H9 (cell line): ENCODE measurements at regions not wholly inside any gene's neighbourhood (a gene's known extent, or its start where the extent isn't known, plus 50 kb on each side); places are given as distances from the start of the nearest gene placed in this dataset.

Experiments
- DNase-seq: peaks from one replicate; pipeline ENCODE4 v3.0.0-alpha.2; 2017
- H2AFZ ChIP-seq: one replicate; pipeline ENCODE4 v1.6.1; 2013; ENCODE audit warnings: mild to moderate bottlenecking, low read length, control low read depth, moderate library complexity
- H2AK5ac ChIP-seq: 2 replicates; pipeline ENCODE4 v1.6.1; 2013; ENCODE audit warnings: low read length, control low read depth, mixed read lengths; ENCODE audit not compliant: insufficient read length
- H2BK120ac ChIP-seq: one replicate; pipeline ENCODE4 v1.6.1; 2013; ENCODE audit warnings: low read depth, mild to moderate bottlenecking, low read length, control low read depth, inconsistent platforms; ENCODE audit not compliant: poor library complexity, severe bottlenecking
- H2BK12ac ChIP-seq: 2 replicates; pipeline ENCODE4 v1.6.1; 2013; ENCODE audit warnings: low read length, control low read depth, mixed read lengths, low read depth; ENCODE audit not compliant: insufficient read length
- H2BK15ac ChIP-seq: 2 replicates; pipeline ENCODE4 v1.6.1; 2013; ENCODE audit warnings: low read depth, low read length, control low read depth
- H2BK20ac ChIP-seq: one replicate; pipeline ENCODE4 v1.6.1; 2013; ENCODE audit warnings: low read depth, mild to moderate bottlenecking, low read length, control low read depth, inconsistent platforms; ENCODE audit not compliant: poor library complexity, severe bottlenecking
- H2BK5ac ChIP-seq: 2 replicates; pipeline ENCODE4 v1.6.1; 2013; ENCODE audit warnings: low read length, control low read depth, mixed read lengths; ENCODE audit not compliant: insufficient read length
- H3K14ac ChIP-seq: 2 replicates; pipeline ENCODE4 v1.6.1; 2013; ENCODE audit warnings: low read length, control low read depth; ENCODE audit not compliant: insufficient read depth
- H3K18ac ChIP-seq: 2 replicates; pipeline ENCODE4 v1.6.1; 2013; ENCODE audit warnings: low read depth, mild to moderate bottlenecking, mixed read lengths, low read length, control low read depth; ENCODE audit not compliant: insufficient read length
- H3K23ac ChIP-seq: 2 replicates; pipeline ENCODE4 v1.6.1; 2013; ENCODE audit warnings: low read length, control low read depth, mixed read lengths, low read depth; ENCODE audit not compliant: insufficient read length
- H3K23me2 ChIP-seq: 2 replicates; pipeline ENCODE4 v1.6.1; 2013; ENCODE audit warnings: low read depth, mild to moderate bottlenecking, mixed read lengths, low read length, control low read depth; ENCODE audit not compliant: insufficient read length, poor library complexity, severe bottlenecking
- H3K27ac ChIP-seq: 2 replicates; pipeline ENCODE4 v1.5.1; 2013; ENCODE audit warnings: low read length, control low read depth, mixed read lengths, low read depth; ENCODE audit not compliant: insufficient read length
- H3K27me3 ChIP-seq: 2 replicates; pipeline ENCODE4 v1.6.1; 2013; ENCODE audit warnings: low read length, control low read depth, inconsistent platforms; ENCODE audit not compliant: insufficient read depth
- H3K4ac ChIP-seq: 2 replicates; pipeline ENCODE4 v1.6.1; 2013; ENCODE audit warnings: low read depth, mild to moderate bottlenecking, control low read depth, inconsistent platforms, low read length, moderate library complexity
- H3K4me1 ChIP-seq: 2 replicates; pipeline ENCODE4 v1.6.1; 2013; ENCODE audit warnings: low read length, control low read depth, inconsistent platforms; ENCODE audit not compliant: insufficient read depth
- H3K4me2 ChIP-seq: 2 replicates; pipeline ENCODE4 v1.6.1; 2013; ENCODE audit warnings: low read length, control low read depth, mixed read lengths; ENCODE audit not compliant: insufficient read length, insufficient read depth
- H3K56ac ChIP-seq: 2 replicates; pipeline ENCODE4 v1.6.1; 2013; ENCODE audit warnings: low read depth, mild to moderate bottlenecking, mixed read lengths, low read length, control low read depth; ENCODE audit not compliant: insufficient read length
- H3K79me1 ChIP-seq: 2 replicates; pipeline ENCODE4 v1.6.1; 2013; ENCODE audit warnings: low read depth, mild to moderate bottlenecking, moderate library complexity, low read length, control low read depth, inconsistent platforms; ENCODE audit not compliant: insufficient read depth, poor library complexity, severe bottlenecking
- H3K79me2 ChIP-seq: 2 replicates; pipeline ENCODE4 v1.6.1; 2013; ENCODE audit warnings: low read length, control low read depth, inconsistent platforms; ENCODE audit not compliant: insufficient read depth
- H3K9ac ChIP-seq: 2 replicates; pipeline ENCODE4 v1.6.1; 2013; ENCODE audit warnings: low read length, control low read depth, mixed read lengths; ENCODE audit not compliant: insufficient read length; ENCODE audit errors: extremely low read depth
- H3K9me3 ChIP-seq: one replicate; pipeline ENCODE4 v1.6.1; 2013; ENCODE audit warnings: low read depth, low read length, inconsistent platforms; ENCODE audit not compliant: control insufficient read depth
- H3T11ph ChIP-seq: one replicate; pipeline ENCODE4 v1.6.1; 2013; ENCODE audit warnings: mild to moderate bottlenecking, low read length, control low read depth, inconsistent platforms
- H4K20me1 ChIP-seq: one replicate; pipeline ENCODE4 v1.6.1; 2013; ENCODE audit not compliant: control insufficient read depth, insufficient read length, insufficient read depth
- H4K5ac ChIP-seq: 2 replicates; pipeline ENCODE4 v1.6.1; 2013; ENCODE audit warnings: low read depth, mild to moderate bottlenecking, mixed read lengths, low read length, control low read depth; ENCODE audit not compliant: insufficient read length
- H4K8ac ChIP-seq: replicated peaks from 2 replicates; pipeline ENCODE4 v1.6.1; 2013; ENCODE audit warnings: low read length, control low read depth, mixed read lengths, low read depth; ENCODE audit not compliant: insufficient read length
- H4K91ac ChIP-seq: 2 replicates; pipeline ENCODE4 v1.6.1; 2013; ENCODE audit warnings: low read depth, mild to moderate bottlenecking, moderate library complexity, mixed read lengths, low read length, control low read depth; ENCODE audit not compliant: insufficient read length
- H3K27ac Mint-ChIP-seq, 3 experiments: 2 replicates in 2 of 3; 3 replicates in 1 of 3; pipeline ENCODE4 v1.8.0; 2020 to 2021; ENCODE audit warnings: mixed read lengths in 3 of 3, mild to moderate bottlenecking in 1 of 3, moderate library complexity in 1 of 3
- H3K27me3 Mint-ChIP-seq: 2 replicates; pipeline ENCODE4 v1.8.0; 2021; ENCODE audit warnings: low read depth, mild to moderate bottlenecking, moderate library complexity, mixed read lengths
- H3K36me3 Mint-ChIP-seq, 3 experiments: 2 replicates in 2 of 3; 3 replicates in 1 of 3; pipeline ENCODE4 v1.8.0; 2020 to 2021; ENCODE audit warnings: low read depth in 3 of 3, mixed read lengths in 3 of 3; ENCODE audit not compliant: insufficient read depth in 1 of 3
- H3K4me1 Mint-ChIP-seq, 2 experiments: 2 replicates each; pipeline ENCODE4 v1.8.0; 2020; ENCODE audit warnings: mixed read lengths in 2 of 2
- H3K4me3 Mint-ChIP-seq, 2 experiments: 2 replicates in 1 of 2; 3 replicates in 1 of 2; pipeline ENCODE4 v1.8.0; 2020 to 2021; ENCODE audit warnings: mild to moderate bottlenecking in 2 of 2, mixed read lengths in 2 of 2, moderate library complexity in 1 of 2
- H3K9me3 Mint-ChIP-seq, 2 experiments: 2 replicates in 1 of 2; 3 replicates in 1 of 2; pipeline ENCODE4 v1.8.0; 2020; ENCODE audit warnings: mild to moderate bottlenecking in 2 of 2, mixed read lengths in 2 of 2, moderate library complexity in 1 of 2
- WGBS: extraction: QIAGEN DNeasy Blood & Tissue Kit; methylation state at CpG from one replicate; pipeline ENCODE4 v1.1.7; 2013; ENCODE audit warnings: missing lambda C conversion rate, low lambda C conversion rate, mixed read lengths; ENCODE audit not compliant: insufficient read length; ENCODE audit errors: extremely low coverage; 5-methylcytosine and 5-hydroxymethylcytosine counted together
- TF ChIP-seq, protein P1 (sequence below): fragments of 200-600 bp; sonication (generic); conservative IDR thresholded peaks from 3 replicates; pipeline ENCODE4 v1.8.0; 2021; ENCODE audit warnings: antibody characterized with exemption, mild to moderate bottlenecking

DNA sequence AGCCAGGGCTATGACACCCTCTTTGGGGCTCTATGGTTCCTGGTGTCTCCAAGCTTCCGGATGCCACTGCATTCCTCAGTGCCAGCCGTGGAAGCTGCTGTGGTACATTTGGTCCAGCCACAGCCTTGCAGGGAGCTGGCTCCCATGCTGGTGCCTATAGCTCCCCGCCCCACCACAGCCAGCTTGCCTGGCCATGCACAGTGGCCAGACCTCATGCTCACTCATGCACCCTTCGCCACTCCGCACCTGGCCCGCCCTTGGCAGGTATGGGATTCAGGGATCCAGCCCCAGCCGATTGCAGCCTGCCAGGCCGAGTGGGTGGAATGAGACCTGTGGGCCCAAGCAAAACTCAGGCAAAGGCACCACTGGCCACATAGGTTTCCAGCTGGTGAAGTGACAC, 354.8 kb downstream of the GRIA2 start:
- Histone ChIP-seq H4K91ac (no peak overlapping the region), H2BK20ac (no peak overlapping the region), H2BK120ac (no peak overlapping the region), H3K56ac (no peak overlapping the region), H2BK12ac (no peak overlapping the region), H3K18ac (no peak overlapping the region), H3K9me3 (no peaks in the 10 kb centered on the region), H3K27ac (no peak overlapping the region), H4K5ac (no peak overlapping the region), H3K79me2 (no peaks in the 10 kb centered on the region), H2BK5ac (no peak overlapping the region), H2BK15ac (no peak overlapping the region), H3K79me1 (no peaks in the 10 kb centered on the region), H3K4me2 (no peak overlapping the region), H3K9ac (no peak overlapping the region), H2AK5ac (no peak overlapping the region), H3K4ac (no peak overlapping the region), H3K27me3 (no peaks in the 10 kb centered on the region), H2AFZ (no peak overlapping the region), H3K14ac (no peak overlapping the region; the same call in 1 of the 2 replicates), H4K20me1 (no peaks in the 10 kb centered on the region), H3T11ph (no peak overlapping the region), H4K8ac (no peak overlapping the region), H3K4me1 (no peaks in the 10 kb centered on the region), H3K23me2 (no peaks in the 10 kb centered on the region), H3K23ac (no peak overlapping the region)
- no peaks in the 10 kb centered on the region for H3K36me3 Mint-ChIP-seq
- no peaks in the 10 kb centered on the region for H3K27me3 Mint-ChIP-seq
- no peak for DNase-seq
- no peak overlapping the region for H3K4me3 Mint-ChIP-seq
- TF ChIP-seq, protein P1, sequence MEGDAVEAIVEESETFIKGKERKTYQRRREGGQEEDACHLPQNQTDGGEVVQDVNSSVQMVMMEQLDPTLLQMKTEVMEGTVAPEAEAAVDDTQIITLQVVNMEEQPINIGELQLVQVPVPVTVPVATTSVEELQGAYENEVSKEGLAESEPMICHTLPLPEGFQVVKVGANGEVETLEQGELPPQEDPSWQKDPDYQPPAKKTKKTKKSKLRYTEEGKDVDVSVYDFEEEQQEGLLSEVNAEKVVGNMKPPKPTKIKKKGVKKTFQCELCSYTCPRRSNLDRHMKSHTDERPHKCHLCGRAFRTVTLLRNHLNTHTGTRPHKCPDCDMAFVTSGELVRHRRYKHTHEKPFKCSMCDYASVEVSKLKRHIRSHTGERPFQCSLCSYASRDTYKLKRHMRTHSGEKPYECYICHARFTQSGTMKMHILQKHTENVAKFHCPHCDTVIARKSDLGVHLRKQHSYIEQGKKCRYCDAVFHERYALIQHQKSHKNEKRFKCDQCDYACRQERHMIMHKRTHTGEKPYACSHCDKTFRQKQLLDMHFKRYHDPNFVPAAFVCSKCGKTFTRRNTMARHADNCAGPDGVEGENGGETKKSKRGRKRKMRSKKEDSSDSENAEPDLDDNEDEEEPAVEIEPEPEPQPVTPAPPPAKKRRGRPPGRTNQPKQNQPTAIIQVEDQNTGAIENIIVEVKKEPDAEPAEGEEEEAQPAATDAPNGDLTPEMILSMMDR: no peak
- no peaks in the 10 kb centered on the region for H3K9me3 Mint-ChIP-seq
- H3K27ac Mint-ChIP-seq: no peak overlapping the region
- peaks cover 0 to 4% of the 10 kb centered on the region in 2 experiments; a peak in 1 of 4 replicates for H3K4me1 Mint-ChIP-seq
- WGBS: no CpG with 5 or more reads among the region's 8 CpGs
